HepG2 (cell line): ENCODE measurements at regions not wholly inside any gene's neighbourhood (a gene's known extent, or its start where the extent isn't known, plus 50 kb on each side); places are given as distances from the start of the nearest gene placed in this dataset.

Experiments
- ATAC-seq: fragments of 200-7000 bp; cut with Tn5 transposase; 3 replicates; pipeline ENCODE4 v1.9.1; 2020; ENCODE audit warnings: mild to moderate bottlenecking, moderate library complexity
- BruUV-seq: library from RNA; stranded (reverse); fragments of 400-500 nt; replicated peaks from 2 replicates; lab custom pipeline; 2021; lab: Mats Ljungman, UMichigan
- CTCF ChIA-PET: fragments of 300-600 bp; formaldehyde crosslinking; extraction: SDS; loops from one replicate; lab custom pipeline; 2021; ENCODE audit warnings: low total read pairs, inconsistent platforms, low intra/inter-chr PET ratio; lab: Yijun Ruan, JAX
- POLR2A ChIA-PET: fragments of 350-600 bp; sonication (Branson Sonifier 250); formaldehyde crosslinking; loops from one replicate; lab custom pipeline; 2020; ENCODE audit warnings: antibody characterized with exemption, inconsistent platforms; lab: Yijun Ruan, JAX
- DNase-seq: peaks from one replicate; pipeline ENCODE4 v3.0.0-alpha.2; 2015; ENCODE audit warnings: low spot score
- FAIRE-seq: peaks from 3 replicates; lab custom pipeline; 2011; peaks lifted over from hg19 to GRCh38; lab: Jason Lieb, UNC
- H2AFZ ChIP-seq: one replicate; pipeline ENCODE4 v1.6.1; 2011; ENCODE audit warnings: low read length, inconsistent platforms
- H3K27ac ChIP-seq: fragments of 300-600 bp; 3 replicates; pipeline ENCODE4 v1.8.0; 2011; ENCODE audit warnings: mixed run types, mild to moderate bottlenecking, mixed read lengths, low read length, inconsistent platforms; ENCODE audit not compliant: insufficient read depth; ENCODE audit errors: extremely low read length
- H3K27me3 ChIP-seq, 2 experiments: fragments of 200-600 bp in 1 of 2; 2 replicates in 1 of 2; 3 replicates in 1 of 2; pipeline versions ENCODE4 v1.6.0 to v1.8.0; 2011; ENCODE audit warnings: low read length in 2 of 2, mild to moderate bottlenecking in 2 of 2, moderate library complexity in 2 of 2, inconsistent platforms in 1 of 2; ENCODE audit not compliant: insufficient read depth in 2 of 2, control insufficient read depth in 1 of 2
- H3K36me3 ChIP-seq, 2 experiments: fragments of 200-600 bp in 1 of 2; replicated peaks in 1 of 2; 2 replicates in 1 of 2; 3 replicates in 1 of 2; pipeline versions ENCODE4 v1.5.1 to v1.8.0; 2011; ENCODE audit warnings: low read length in 2 of 2, inconsistent platforms in 1 of 2; ENCODE audit not compliant: insufficient read depth in 2 of 2, control insufficient read depth in 1 of 2
- H3K4me1 ChIP-seq: 2 replicates; pipeline ENCODE4 v1.5.1; 2012; ENCODE audit warnings: low read length, inconsistent platforms; ENCODE audit not compliant: insufficient read depth
- H3K4me2 ChIP-seq: 2 replicates; pipeline ENCODE4 v1.6.0; 2011; ENCODE audit warnings: low read depth, low read length, inconsistent platforms
- H3K4me3 ChIP-seq, 3 experiments: fragments of 200-600 bp in 1 of 3; sonication (generic), shearing (Covaris generic) in 1 of 3; replicated peaks in 1 of 3; 2 replicates each; pipeline ENCODE4 v1.5.1; 2011 to 2016; ENCODE audit warnings: low read length in 3 of 3, inconsistent platforms in 2 of 3, low read depth in 2 of 3, mild to moderate bottlenecking in 2 of 3, control low read depth in 1 of 3, mixed read lengths in 1 of 3; ENCODE audit not compliant: insufficient read depth in 1 of 3
- H3K79me2 ChIP-seq: one replicate; pipeline ENCODE4 v1.6.1; 2011; ENCODE audit warnings: low read length, inconsistent platforms; ENCODE audit not compliant: insufficient read depth
- H3K9ac ChIP-seq: 2 replicates; pipeline ENCODE4 v1.6.0; 2011; ENCODE audit warnings: mild to moderate bottlenecking, low read depth, low read length, inconsistent platforms; ENCODE audit not compliant: insufficient read depth
- H3K9me3 ChIP-seq: 2 replicates; pipeline ENCODE4 v1.5.1; 2012; ENCODE audit warnings: mild to moderate bottlenecking, low read length
- H4K20me1 ChIP-seq: 2 replicates; pipeline ENCODE4 v1.6.0; 2011; ENCODE audit warnings: inconsistent platforms, mild to moderate bottlenecking, low read length, moderate library complexity; ENCODE audit not compliant: insufficient read depth
- CREM ChIP-seq, 2 experiments: sonication (generic) in 1 of 2; formaldehyde crosslinking in 1 of 2; IDR thresholded peaks; 2 replicates each; pipeline versions ENCODE4 v1.4.0 to v1.6.1; 2016 to 2020; ENCODE audit warnings: antibody characterized with exemption in 1 of 2, mild to moderate bottlenecking in 1 of 2, missing genetic modification reagents in 1 of 2
- KDM5B ChIP-seq: sonication (generic); formaldehyde crosslinking; IDR thresholded peaks from 2 replicates; pipeline ENCODE4 v1.4.0; 2020; ENCODE audit warnings: missing genetic modification reagents, mild to moderate bottlenecking, borderline replicate concordance
- MAFG ChIP-seq: sonication (generic); formaldehyde crosslinking; IDR thresholded peaks from 2 replicates; pipeline ENCODE4 v1.5.1; 2020; ENCODE audit warnings: mild to moderate bottlenecking, missing genetic modification reagents
- MED8 ChIP-seq: sonication (generic); formaldehyde crosslinking; IDR thresholded peaks from 2 replicates; pipeline ENCODE4 v1.8.1; 2023; ENCODE audit warnings: mild to moderate bottlenecking, missing genetic modification reagents; ENCODE audit not compliant: insufficient replicate concordance
- MEF2D ChIP-seq: sonication (generic); formaldehyde crosslinking; IDR thresholded peaks from 2 replicates; pipeline ENCODE4 v1.5.1; 2020; ENCODE audit warnings: mild to moderate bottlenecking, missing genetic modification reagents
- NCOR1 ChIP-seq: fragments of 200-600 bp; sonication (generic); IDR thresholded peaks from 2 replicates; pipeline ENCODE4 v1.7.0; 2017; ENCODE audit warnings: antibody characterized with exemption, low read length, borderline replicate concordance
- NFE2 ChIP-seq: sonication (generic); formaldehyde crosslinking; IDR thresholded peaks from 2 replicates; pipeline ENCODE4 v1.4.0; 2020; ENCODE audit warnings: missing genetic modification reagents
- SMC3 ChIP-seq: IDR thresholded peaks from 2 replicates; pipeline ENCODE4 v1.6.1; 2011; ENCODE audit warnings: low read length, improper control_type of control experiment
- TAF15 ChIP-seq: fragments of 200-400 bp; formaldehyde crosslinking; IDR thresholded peaks from one replicate; pipeline ENCODE4 v1.6.1; 2018; ENCODE audit warnings: mild to moderate bottlenecking, low read depth, low read length; ENCODE audit not compliant: poor library complexity, severe bottlenecking
- ZBTB38 ChIP-seq: sonication (generic); formaldehyde crosslinking; IDR thresholded peaks from 2 replicates; pipeline ENCODE4 v1.5.1; 2020; ENCODE audit warnings: mild to moderate bottlenecking, missing genetic modification reagents
- ZNF12 ChIP-seq: sonication (generic); formaldehyde crosslinking; IDR thresholded peaks from 2 replicates; pipeline ENCODE4 v1.5.0; 2020; ENCODE audit warnings: missing genetic modification reagents
- ZNF180 ChIP-seq: sonication (generic); formaldehyde crosslinking; IDR thresholded peaks from 2 replicates; pipeline ENCODE4 v1.4.0; 2020; ENCODE audit warnings: low read depth, missing genetic modification reagents, borderline replicate concordance
- ZNF34 ChIP-seq: sonication (generic); formaldehyde crosslinking; IDR thresholded peaks from 2 replicates; pipeline ENCODE4 v1.4.0; 2020; ENCODE audit warnings: mild to moderate bottlenecking, missing genetic modification reagents, borderline replicate concordance
- ZNF441 ChIP-seq: sonication (generic); formaldehyde crosslinking; IDR thresholded peaks from 2 replicates; pipeline ENCODE4 v1.7.0; 2021; ENCODE audit warnings: missing genetic modification reagents, borderline replicate concordance
- ZNF451 ChIP-seq: sonication (generic); formaldehyde crosslinking; IDR thresholded peaks from 2 replicates; pipeline ENCODE4 v1.5.0; 2020; ENCODE audit warnings: mild to moderate bottlenecking, missing genetic modification reagents
- ZNF660 ChIP-seq: sonication (generic); formaldehyde crosslinking; IDR thresholded peaks from 2 replicates; pipeline ENCODE4 v1.5.1; 2020; ENCODE audit warnings: mild to moderate bottlenecking, low read depth, missing genetic modification reagents, borderline replicate concordance
- ZNF747 ChIP-seq: sonication (generic); formaldehyde crosslinking; IDR thresholded peaks from 2 replicates; pipeline ENCODE4 v1.8.1; 2023; ENCODE audit warnings: missing genetic modification reagents, mild to moderate bottlenecking, borderline replicate concordance
- WGBS: methylation state at CpG from one replicate; pipeline ENCODE4 v1.1.6; 2017; ENCODE audit warnings: low lambda C conversion rate; 5-methylcytosine and 5-hydroxymethylcytosine counted together
- in situ Hi-C: cut with HindIII; loops from 2 replicates; pipeline ENCODE4 v1.10.0; 2017; ENCODE audit warnings: low pct_unique_long_range_greater_than_20kb; ENCODE audit not compliant: extremely low pct_ligation_motif_present
- intact Hi-C: fragments of 100-400 bp; cut with micrococcal nuclease; formaldehyde crosslinking; loops from one replicate; pipeline ENCODE4 v1.10.0; 2022; ENCODE audit not compliant: unreplicated experiment
- TF ChIP-seq, protein P1 (sequence below): sonication (generic); formaldehyde crosslinking; IDR thresholded peaks from 2 replicates; pipeline ENCODE4 v1.4.0; 2020; ENCODE audit warnings: low read depth, mild to moderate bottlenecking, missing genetic modification reagents

DNA sequence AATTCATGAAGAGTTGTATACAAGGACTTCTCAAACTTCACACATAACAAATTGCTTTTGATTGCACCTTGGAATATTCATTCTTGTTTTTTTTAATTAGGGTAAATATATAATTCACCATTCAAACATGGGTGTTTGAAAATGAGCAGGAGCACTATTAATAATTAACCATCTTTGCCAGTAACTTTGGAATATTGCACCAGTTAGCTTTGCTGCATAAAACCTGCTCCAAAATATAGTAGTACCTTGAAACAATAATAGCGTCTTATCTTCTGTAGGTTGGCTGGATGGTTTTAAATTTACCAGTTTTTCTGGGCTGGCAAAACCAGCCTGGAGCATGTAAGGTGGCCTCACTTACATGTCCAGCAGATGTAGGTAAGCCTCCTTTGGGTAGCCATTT is 1112.4 kb downstream of the TRHDE start:
- no peaks in the 10 kb centered on the region for H3K27me3 ChIP-seq
- H3K79me2 ChIP-seq, result no peaks in the 10 kb centered on the region
- no peaks in the 10 kb centered on the region for H3K36me3 ChIP-seq
- POLR2A ChIA-PET, result no interaction called here
- TF ChIP-seq MEF2D (CRISPR knock-in tag) (no peak), NFE2 (no peak), MED8 (CRISPR knock-in tag) (no peak)
- ATAC-seq (no peak), FAIRE-seq (no peak), DNase-seq (no peak)
- H3K9me3 ChIP-seq, result peaks cover 27% of the 10 kb centered on the region; the same call in 1 of the 2 replicates
- 6% methylated on average over 1 of the region's 1 CpG for WGBS
- no peak overlapping the region for H3K4me2 ChIP-seq
- BruUV-seq, result no TSS peak
- H2AFZ ChIP-seq, result no peak overlapping the region
- no peak overlapping the region for H3K4me3 ChIP-seq
- in situ Hi-C loops (no loop called here), intact Hi-C loops (no loop called here)
- CTCF ChIA-PET, result no interaction called here
- no peaks in the 10 kb centered on the region for H4K20me1 ChIP-seq
- no peaks in the 10 kb centered on the region; the same call in 1 of the 2 replicates for H3K4me1 ChIP-seq
- no peak overlapping the region for H3K9ac ChIP-seq
- no peak overlapping the region for H3K27ac ChIP-seq

- no peak overlapping the region for H2AFZ ChIP-seq
- in situ Hi-C loops (no loop called here), intact Hi-C loops (no loop called here)
- no peak overlapping the region for H3K9ac ChIP-seq
- no peaks in the 10 kb centered on the region for H3K27me3 ChIP-seq
- peaks cover 19% of the 10 kb centered on the region for H3K9me3 ChIP-seq
- no peaks in the 10 kb centered on the region for H3K79me2 ChIP-seq
- no peaks in the 10 kb centered on the region for H3K36me3 ChIP-seq
- CTCF ChIA-PET, result no interaction called here
- whole genome bisulfite sequencing, result 42% methylated on average over 2 of the region's 2 CpGs
- POLR2A ChIA-PET, result no interaction called here
- ATAC-seq (no peak), FAIRE-seq (no peak), DNase-seq (no peak)
- H3K4me1 ChIP-seq, result no peaks in the 10 kb centered on the region
- H3K4me2 ChIP-seq, result no peak overlapping the region
- no peaks in the 10 kb centered on the region for H4K20me1 ChIP-seq
- H3K27ac ChIP-seq, result no peak overlapping the region
- H3K4me3 ChIP-seq, result no peak overlapping the region
- no TSS peak for BruUV-seq
- no peak for TF ChIP-seq ZNF451
- TF ChIP-seq, protein P1, sequence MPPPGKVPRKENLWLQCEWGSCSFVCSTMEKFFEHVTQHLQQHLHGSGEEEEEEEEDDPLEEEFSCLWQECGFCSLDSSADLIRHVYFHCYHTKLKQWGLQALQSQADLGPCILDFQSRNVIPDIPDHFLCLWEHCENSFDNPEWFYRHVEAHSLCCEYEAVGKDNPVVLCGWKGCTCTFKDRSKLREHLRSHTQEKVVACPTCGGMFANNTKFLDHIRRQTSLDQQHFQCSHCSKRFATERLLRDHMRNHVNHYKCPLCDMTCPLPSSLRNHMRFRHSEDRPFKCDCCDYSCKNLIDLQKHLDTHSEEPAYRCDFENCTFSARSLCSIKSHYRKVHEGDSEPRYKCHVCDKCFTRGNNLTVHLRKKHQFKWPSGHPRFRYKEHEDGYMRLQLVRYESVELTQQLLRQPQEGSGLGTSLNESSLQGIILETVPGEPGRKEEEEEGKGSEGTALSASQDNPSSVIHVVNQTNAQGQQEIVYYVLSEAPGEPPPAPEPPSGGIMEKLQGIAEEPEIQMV (CRISPR knock-in tag), result no peak
- TF ChIP-seq ZNF34, result no peak
- no peak for TF ChIP-seq CREM (IDR thresholded peaks at IDR 0.05)
- no peak for TF ChIP-seq CREM (CRISPR knock-in tag; IDR thresholded peaks at IDR 0.05)
- no peak for TF ChIP-seq MEF2D (CRISPR knock-in tag)
- no peak for TF ChIP-seq TAF15
- TF ChIP-seq SMC3, result no peak
- no peak for TF ChIP-seq ZNF441
- no peak for TF ChIP-seq ZNF660 (CRISPR knock-in tag)
- no peak for TF ChIP-seq NCOR1
- no peak for TF ChIP-seq ZBTB38 (CRISPR knock-in tag)
- TF ChIP-seq ZNF12, result no peak
- no peak for TF ChIP-seq MAFG
- TF ChIP-seq ZNF180 (CRISPR knock-in tag), result no peak
- TF ChIP-seq KDM5B (CRISPR knock-in tag), result no peak
- TF ChIP-seq ZNF747, result no peak
These were observed 1118.1 kb downstream of the TRHDE start for GRCh38 chr12:73390261-73390660.
